Epithelial cell of proximal tubule (primary cell): ENCODE measurements at regions not wholly inside any gene's neighbourhood (a gene's known extent, or its start where the extent isn't known, plus 50 kb on each side); places are given as distances from the start of the nearest gene placed in this dataset.
"Not testable (repeated sequence)": the region's sequence is repeated elsewhere in the genome, so short reads cannot be mapped to it uniquely, and the experiment has no call there.

ENCODE experiments used
- DNase-seq: peaks from one replicate; pipeline ENCODE4 v3.0.0-alpha.2; 2011; ENCODE audit warnings: low read depth
- H3K4me3 ChIP-seq: 2 replicates; pipeline ENCODE4 v1.5.1; 2011; ENCODE audit warnings: low read depth, mild to moderate bottlenecking, low read length
- TF ChIP-seq, protein P1 (sequence below): conservative IDR thresholded peaks from 2 replicates; pipeline ENCODE4 v1.5.1; 2012; ENCODE audit warnings: low read depth, mild to moderate bottlenecking, low read length

DNA sequence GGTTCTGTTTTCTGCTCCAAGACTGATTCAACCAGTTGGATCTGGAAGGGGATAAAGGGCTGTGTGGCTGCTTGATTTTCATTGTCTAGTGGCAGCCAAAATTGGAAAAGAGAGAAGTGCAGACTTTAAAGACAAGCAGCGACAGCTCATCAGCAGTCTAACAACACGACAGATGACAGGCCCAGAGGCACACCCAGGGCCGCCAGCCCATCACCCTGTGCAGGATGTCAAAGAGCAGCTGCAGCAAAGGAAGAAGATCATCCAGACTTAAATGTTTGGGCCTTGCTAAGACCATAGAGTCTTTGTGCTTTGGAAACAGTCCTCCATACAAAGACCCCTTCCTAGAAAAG is 421.0 kb upstream of the KLF12 start:
- DNase-seq = no peak
- TF ChIP-seq, protein P1, sequence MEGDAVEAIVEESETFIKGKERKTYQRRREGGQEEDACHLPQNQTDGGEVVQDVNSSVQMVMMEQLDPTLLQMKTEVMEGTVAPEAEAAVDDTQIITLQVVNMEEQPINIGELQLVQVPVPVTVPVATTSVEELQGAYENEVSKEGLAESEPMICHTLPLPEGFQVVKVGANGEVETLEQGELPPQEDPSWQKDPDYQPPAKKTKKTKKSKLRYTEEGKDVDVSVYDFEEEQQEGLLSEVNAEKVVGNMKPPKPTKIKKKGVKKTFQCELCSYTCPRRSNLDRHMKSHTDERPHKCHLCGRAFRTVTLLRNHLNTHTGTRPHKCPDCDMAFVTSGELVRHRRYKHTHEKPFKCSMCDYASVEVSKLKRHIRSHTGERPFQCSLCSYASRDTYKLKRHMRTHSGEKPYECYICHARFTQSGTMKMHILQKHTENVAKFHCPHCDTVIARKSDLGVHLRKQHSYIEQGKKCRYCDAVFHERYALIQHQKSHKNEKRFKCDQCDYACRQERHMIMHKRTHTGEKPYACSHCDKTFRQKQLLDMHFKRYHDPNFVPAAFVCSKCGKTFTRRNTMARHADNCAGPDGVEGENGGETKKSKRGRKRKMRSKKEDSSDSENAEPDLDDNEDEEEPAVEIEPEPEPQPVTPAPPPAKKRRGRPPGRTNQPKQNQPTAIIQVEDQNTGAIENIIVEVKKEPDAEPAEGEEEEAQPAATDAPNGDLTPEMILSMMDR = no peak

GRCh38 chr13:74554569-74555275 is 420.5 kb upstream of the KLF12 start:
- no peak overlapping the region for H3K4me3 ChIP-seq
- TF ChIP-seq, protein P1 = no peak
- no peak for DNase-seq

More for the DNA sequence above, 421.0 kb upstream of the KLF12 start:
- H3K4me3 ChIP-seq = no peak overlapping the region

DNA sequence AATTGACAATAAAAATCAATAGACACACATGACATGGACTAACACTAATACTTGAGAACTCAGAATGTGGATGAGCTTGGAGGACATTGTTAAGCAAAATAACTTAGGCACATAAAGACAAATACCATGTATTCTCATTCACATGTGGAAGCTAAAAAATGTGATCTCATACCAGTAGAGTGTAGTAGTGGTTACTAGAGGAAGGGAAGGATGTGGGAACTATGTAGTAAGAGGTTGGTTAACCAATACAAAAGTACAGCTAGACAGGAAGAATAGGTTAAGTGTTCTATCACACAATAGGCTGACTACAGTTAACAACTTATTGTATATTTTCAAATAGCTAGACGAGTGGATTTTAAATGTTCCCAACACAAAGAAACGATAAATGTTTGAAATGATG is 415.8 kb upstream of the KLF12 start:
- no peak for DNase-seq

DNA sequence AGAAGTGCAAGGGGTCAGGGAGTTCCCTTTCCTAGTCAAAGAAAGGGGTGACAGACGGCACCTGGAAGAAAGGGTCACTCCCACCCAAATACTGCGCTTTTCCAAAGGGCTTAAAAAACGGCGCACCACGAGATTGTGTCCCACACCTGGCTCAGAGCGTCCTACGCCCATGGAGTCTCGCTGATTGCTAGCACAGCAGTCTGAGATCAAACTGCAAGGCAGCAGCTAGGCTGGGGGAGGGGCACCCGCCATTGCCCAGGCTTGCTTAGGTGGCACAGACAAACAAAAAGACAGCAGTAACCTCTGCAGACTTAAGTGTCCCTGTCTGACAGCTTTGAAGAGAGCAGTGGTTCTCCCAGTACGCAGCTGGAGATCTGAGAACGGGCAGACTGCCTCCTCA is 402.4 kb upstream of the KLF12 start:
- not testable (repeated sequence) for H3K4me3 ChIP-seq, DNase-seq

More for the DNA sequence above, 415.8 kb upstream of the KLF12 start:
- no peak overlapping the region for H3K4me3 ChIP-seq
- TF ChIP-seq, protein P1 = no peak

- TF ChIP-seq, protein P1 = no peak
- DNase-seq = no peak
- no peak overlapping the region for H3K4me3 ChIP-seq
Observed at GRCh38 chr13:74533226-74533625, 399.0 kb upstream of the KLF12 start.

- TF ChIP-seq, protein P1 = no peak
- no peak overlapping the region for H3K4me3 ChIP-seq
- no peak for DNase-seq
Observed at GRCh38 chr13:74530011-74530410, 395.8 kb upstream of the KLF12 start.

GRCh38 chr13:74528734-74529513 is 394.7 kb upstream of the KLF12 start:
- TF ChIP-seq, protein P1 = no peak
- DNase-seq = no peak
- no peak overlapping the region for H3K4me3 ChIP-seq
